Limb (tissue), 2 donors: ENCODE measurements at regions not wholly inside any gene's neighbourhood (a gene's known extent, or its start where the extent isn't known, plus 50 kb on each side); places are given as distances from the start of the nearest gene placed in this dataset.
"Not testable (repeated sequence)": the region's sequence is repeated elsewhere in the genome, so short reads cannot be mapped to it uniquely, and the experiment has no call there.

ENCODE experiments used
- DNase-seq, 2 donors: peaks; one replicate each; pipeline ENCODE4 v3.0.0-alpha.2; 2016; ENCODE audit errors: extremely low spot score in 2 of 2

GRCh38 chr4:160019936-160020335, 917.1 kb downstream of the RAPGEF2 start:
- no peak for DNase-seq

DNA sequence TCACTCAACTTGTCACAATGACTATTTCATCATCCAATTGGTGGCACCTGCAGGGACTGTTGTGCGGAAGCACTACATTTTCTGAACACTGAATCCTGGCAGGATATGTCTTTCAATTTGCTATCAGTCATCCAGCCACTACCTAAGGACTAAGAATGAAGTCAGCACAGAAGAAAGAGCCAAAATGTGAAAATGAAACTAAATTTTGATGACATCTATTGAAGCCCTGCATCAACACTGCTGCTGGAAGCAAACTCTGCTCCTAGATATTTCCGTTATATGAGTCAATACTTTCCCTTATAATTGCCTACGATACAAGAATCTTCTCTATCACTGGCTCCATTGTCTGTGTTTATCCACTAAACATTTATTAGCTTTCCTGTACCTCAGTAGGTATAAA, 917.9 kb downstream of the RAPGEF2 start:
- DNase-seq = no peak

DNA sequence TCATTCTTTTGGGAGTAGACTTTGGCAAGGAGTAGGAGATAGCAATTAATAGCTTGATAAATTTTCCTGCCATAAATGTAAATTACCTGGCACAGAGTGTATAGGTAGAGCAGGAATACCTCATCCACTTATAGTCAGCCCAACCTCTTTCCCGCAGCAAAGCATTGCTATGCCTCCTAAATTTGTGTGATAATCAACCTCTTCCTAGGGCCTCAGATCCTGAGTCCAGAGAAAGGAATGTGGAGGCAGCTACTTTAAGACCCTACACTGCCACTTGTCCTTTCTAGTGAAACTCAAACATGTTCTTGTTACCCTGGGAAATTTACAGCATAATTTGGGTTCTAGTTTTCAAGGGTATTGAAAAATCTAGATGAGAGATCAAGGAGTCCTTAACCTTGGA, 919.0 kb downstream of the RAPGEF2 start:
- DNase-seq = no peak

GRCh38 chr4:160026721-160027120, 923.8 kb downstream of the RAPGEF2 start:
- no peak for DNase-seq

- DNase-seq = no peak
Observed at GRCh38 chr4:160034501-160034900, 931.6 kb downstream of the RAPGEF2 start.

DNA sequence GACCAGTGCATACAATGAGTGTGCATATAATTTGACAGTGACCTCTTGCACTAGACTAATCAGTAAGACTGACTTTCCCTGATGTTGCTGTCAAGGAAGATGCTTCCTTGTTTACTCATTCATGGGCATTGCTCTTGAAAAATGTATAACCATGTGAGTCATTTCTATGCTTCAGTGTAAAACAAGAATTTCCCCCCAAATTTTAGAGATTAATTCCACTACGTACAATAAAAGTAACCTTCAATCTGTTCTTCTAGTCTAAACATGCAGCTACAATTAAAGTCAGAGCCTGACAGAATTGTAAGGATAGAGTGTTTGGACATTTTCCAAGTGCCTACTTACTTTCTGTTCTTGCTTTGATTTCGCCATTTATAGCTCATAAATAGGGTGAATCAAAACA, 935.7 kb downstream of the RAPGEF2 start:
- no peak for DNase-seq

DNA sequence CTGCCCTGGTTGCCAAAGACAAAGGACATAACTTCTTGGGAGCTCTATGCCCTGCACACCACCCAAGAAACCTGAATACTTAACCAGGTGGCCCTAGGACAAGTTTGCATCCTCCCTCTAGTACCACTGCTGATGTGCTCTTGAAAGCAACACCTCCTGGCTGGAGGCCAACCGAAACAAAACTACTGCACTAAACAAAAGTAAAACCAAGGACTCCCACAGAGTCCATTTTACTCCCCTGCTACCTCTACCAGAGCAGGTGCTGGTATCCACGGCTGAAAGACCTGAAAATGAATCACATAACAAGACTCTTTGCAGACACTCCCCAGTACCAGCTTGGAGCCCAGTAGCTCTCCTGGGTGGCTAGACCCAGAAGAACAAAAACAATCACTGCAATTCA, 941.8 kb downstream of the RAPGEF2 start:
- DNase-seq = no peak

DNA sequence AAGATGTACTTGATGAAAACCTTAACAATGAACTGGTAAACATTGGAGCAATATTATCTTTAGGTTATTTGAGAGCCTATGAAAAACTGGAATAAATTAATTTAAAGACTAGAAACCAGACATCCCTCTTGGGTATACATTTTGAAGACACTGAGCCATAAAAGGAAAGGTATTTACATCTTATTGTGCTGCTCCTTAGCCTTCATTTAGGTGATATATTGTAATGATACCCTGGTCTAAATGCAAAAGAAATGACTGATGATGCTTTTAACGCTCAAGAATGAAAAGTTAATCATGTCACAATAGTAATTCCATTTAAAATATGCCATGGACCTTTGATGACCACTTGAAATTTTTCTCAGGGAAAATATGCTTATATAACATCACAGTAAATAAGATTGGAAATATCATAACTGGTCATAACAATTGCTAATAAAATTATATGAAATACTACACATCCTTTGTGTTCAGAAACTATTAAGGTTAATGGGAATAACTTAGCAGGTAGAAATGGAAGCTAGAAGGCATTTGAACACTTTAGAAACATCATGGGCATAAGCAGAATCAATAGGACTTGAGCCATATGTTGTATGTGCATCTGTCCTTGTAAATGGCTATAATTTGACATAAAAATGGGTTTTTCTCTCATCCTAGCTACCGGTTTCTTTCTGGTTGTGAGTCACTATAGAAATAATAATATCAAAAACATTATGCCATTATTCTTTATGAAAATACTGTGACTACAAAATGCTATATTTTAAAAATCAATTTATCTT, 979.7 kb downstream of the RAPGEF2 start:
- no peak for DNase-seq

- no peak for DNase-seq
Observed at GRCh38 chr4:160091631-160092030, 988.8 kb downstream of the RAPGEF2 start.

DNA sequence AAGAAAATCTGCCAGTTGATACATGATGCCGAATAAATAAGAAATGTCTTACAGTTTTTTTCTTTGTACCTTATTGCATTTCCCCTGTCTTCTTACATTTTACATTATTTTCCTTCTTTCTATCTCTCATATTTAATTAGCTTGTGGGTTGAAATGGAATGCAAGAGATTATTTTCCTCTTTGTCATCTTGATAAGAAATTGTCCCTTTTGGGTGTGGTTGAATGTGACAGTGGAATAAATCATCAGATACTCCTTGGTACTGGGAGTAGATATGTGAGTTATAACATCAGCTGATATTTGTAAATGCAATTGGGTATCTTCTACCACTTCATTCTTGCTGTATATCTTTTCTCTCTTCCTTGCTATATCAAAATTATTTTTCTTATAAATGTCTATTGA, 997.4 kb downstream of the RAPGEF2 start:
- DNase-seq = no peak

- no peak for DNase-seq
Observed at GRCh38 chr4:160110891-160111290, 1008.0 kb downstream of the RAPGEF2 start.

DNA sequence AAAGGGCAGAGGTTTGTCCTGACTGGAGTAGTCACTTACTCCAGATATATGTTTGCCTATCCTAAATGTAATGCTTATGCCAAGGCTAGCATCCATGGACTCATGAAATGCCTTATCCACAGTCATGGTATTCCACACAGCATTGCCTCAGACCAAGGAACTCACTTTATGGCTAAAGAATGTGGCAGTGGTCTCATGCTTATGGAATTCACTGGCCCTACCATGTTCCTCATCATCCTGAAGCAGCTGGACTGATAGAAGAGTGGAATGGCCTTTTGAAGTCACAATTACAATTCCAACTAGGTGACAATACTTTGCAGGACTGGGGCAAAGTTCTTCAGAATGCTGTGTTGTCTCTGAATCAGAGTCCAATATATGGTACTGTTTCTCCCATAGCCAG, 1014.8 kb downstream of the RAPGEF2 start:
- DNase-seq = no peak

DNA sequence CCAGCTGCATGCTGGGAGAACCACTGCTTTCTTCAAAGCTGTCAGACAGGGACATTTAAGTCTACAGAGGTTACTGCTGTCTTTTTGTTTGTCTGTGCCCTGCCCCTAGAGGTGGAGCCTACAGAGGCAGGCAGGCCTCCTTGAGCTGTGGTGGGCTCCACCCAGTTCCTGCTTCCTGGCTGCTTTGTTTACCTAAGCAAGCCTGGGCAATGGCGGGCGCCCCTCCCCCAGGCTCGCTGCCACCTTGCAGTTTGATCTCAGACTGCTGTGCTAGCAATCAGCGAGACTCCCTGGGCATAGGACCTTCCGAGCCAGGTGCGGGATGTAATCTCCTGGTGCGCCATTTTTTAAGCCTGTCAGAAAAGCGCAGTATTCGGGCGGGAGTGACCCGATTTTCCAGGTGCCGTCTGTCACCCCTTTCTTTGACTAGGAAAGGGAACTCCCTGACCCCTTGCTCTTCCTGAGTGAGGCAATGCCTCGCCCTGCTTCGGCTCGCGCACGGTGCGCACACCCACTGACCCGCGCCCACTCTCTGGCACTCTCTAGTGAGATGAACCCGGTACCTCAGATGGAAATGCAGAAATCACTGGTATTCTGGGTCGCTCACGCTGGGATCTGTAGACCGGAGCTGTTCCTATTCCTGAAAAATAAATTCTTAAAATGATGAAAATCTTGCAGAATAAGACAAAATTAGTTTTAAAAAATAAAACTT, 1022.9 kb downstream of the RAPGEF2 start:
- not testable (repeated sequence) for DNase-seq

GRCh38 chr4:160127211-160127610, 1024.3 kb downstream of the RAPGEF2 start:
- no peak for DNase-seq

GRCh38 chr4:160129439-160129838, 1026.6 kb downstream of the RAPGEF2 start:
- DNase-seq = no peak

GRCh38 chr4:160136021-160136420, 1033.1 kb downstream of the RAPGEF2 start:
- DNase-seq = no peak

- DNase-seq = no peak
Observed at GRCh38 chr4:160141206-160141605, 1038.3 kb downstream of the RAPGEF2 start.

DNA sequence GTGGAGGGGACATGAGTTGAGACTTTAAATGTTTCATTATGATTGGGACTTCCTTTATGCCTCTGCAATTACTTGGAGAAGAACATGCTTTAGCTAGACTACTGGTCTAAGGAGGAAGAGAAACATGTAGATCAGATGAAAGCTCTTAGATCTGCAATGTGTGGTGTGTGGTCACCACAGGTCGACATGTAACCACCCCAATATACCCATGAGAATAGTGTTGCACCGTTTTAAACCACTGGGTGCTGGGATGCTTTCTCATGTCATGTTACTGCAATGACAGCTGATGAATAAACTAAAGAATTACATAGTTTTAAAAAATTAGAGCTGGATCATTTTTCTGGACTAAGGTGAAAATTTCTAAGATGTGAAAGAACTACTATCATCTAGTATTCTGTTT, 1039.7 kb downstream of the RAPGEF2 start:
- no peak for DNase-seq

- DNase-seq = peak in 1 of 2 donors; percentile 5
Observed at GRCh38 chr4:160143574-160143973, 1040.7 kb downstream of the RAPGEF2 start.

- DNase-seq = no peak
Observed at GRCh38 chr4:160159457-160159856, 1056.6 kb downstream of the RAPGEF2 start.

GRCh38 chr4:160161026-160161425, 1058.1 kb downstream of the RAPGEF2 start:
- no peak for DNase-seq

DNA sequence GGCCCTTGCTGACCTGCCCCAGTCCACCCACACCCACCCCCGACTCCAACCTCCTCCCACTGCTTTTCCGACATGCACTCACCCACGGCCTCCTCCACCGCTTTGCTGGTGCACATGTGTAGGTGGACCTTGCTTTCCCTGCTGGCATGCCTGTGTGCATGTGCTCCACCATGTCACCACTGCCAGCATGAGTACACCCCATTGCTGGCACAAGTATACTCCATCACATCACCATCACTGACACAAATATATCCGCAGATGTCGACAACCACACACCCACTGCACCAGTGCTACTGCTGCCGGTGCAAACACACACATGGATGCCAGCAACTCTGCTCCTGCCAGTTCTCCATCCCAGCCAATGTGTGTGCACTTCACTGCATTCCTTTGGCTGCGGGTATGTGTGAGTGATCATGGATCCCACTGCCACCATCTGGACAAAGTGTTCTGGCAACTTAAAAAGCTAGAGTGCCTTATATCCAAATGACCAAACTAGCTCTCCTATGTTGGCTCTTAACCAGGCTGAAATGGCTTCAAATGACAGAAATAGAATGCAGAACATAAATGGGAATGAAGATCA, 1072.3 kb downstream of the RAPGEF2 start:
- DNase-seq = no peak

- no peak for DNase-seq
Observed at GRCh38 chr4:160180211-160180610, 1077.3 kb downstream of the RAPGEF2 start.
